ENCODE measurements at regions not wholly inside any gene's neighbourhood (a gene's known extent, or its start where the extent isn't known, plus 50 kb on each side); places are given as distances from the start of the nearest gene placed in this dataset.

- no peak overlapping the region for H3K27ac ChIP-seq (ENCODE audit: low read length, poor library complexity, severe bottlenecking)
- H2BK5ac ChIP-seq (ENCODE audit: low read depth, low read length, poor library complexity, severe bottlenecking), result no peak overlapping the region
- H4K8ac ChIP-seq (ENCODE audit: low read length), result no peak overlapping the region
- no peaks in the 10 kb centered on the region for H3K4me1 ChIP-seq (ENCODE audit: control insufficient read depth, insufficient read depth, low read depth, low read length)
- no peak overlapping the region for H2AFZ ChIP-seq (ENCODE audit: low read depth, low read length)
- no peaks in the 10 kb centered on the region for H3K79me1 ChIP-seq (replicated peaks; ENCODE audit: low read length, poor library complexity, severe bottlenecking)
- peak overlapping the region; percentile 33 for H3K9ac ChIP-seq (ENCODE audit: low read length)
- H3K4me2 ChIP-seq (ENCODE audit: low read length, poor library complexity, severe bottlenecking), result no peak overlapping the region
- peaks cover 4 to 8% of the 10 kb centered on the region in 2 experiments for H3K36me3 ChIP-seq (ENCODE audit: control insufficient read depth in 1 of 2, insufficient read depth in 2 of 2, low read depth in 1 of 2, low read length in 2 of 2)
- no peak overlapping the region for H3K4ac ChIP-seq (ENCODE audit: low read depth in 1 of 2, low read length in 2 of 2)
- H3K4me3 ChIP-seq (ENCODE audit: insufficient read depth in 1 of 2, low read depth in 1 of 2, low read length in 2 of 2), result no peak overlapping the region
- no peak overlapping the region for H2BK15ac ChIP-seq (ENCODE audit: low read depth, poor library complexity, severe bottlenecking)
- peak overlapping the region in 1 of 2 experiments; percentile 49 for H3K18ac ChIP-seq (ENCODE audit: low read depth in 1 of 2, low read length in 2 of 2)
- no peaks in the 10 kb centered on the region for H3K27me3 ChIP-seq (ENCODE audit: control insufficient read depth in 1 of 2, insufficient read depth in 1 of 2, low read length in 2 of 2)
- H3K23ac ChIP-seq (ENCODE audit: low read length in 2 of 2), result no peak overlapping the region
- H4K91ac ChIP-seq (ENCODE audit: low read length), result no peak overlapping the region
- 90% methylated on average over 1 of the region's 2 CpGs for WGBS
- H3K14ac ChIP-seq (ENCODE audit: low read length in 2 of 2), result no peak overlapping the region
- H3K9me3 ChIP-seq (ENCODE audit: control insufficient read depth, low read length), result no peaks in the 10 kb centered on the region
- DNase-seq, result no peak
- H2BK120ac ChIP-seq (ENCODE audit: low read depth, low read length), result no peak overlapping the region
- no peak overlapping the region for H2BK12ac ChIP-seq (ENCODE audit: low read length in 2 of 2)
- H2AK5ac ChIP-seq (ENCODE audit: low read length, severe bottlenecking), result no peak overlapping the region
These were observed 244.9 kb upstream of the RGS6 start for GRCh38 chr14:71687166-71687831.

GRCh38 chr14:71688576-71688975 is 243.7 kb upstream of the RGS6 start:
- H3K14ac ChIP-seq (ENCODE audit: low read length in 2 of 2), result no peak overlapping the region
- no peak overlapping the region for H3K4me2 ChIP-seq (ENCODE audit: low read length, poor library complexity, severe bottlenecking)
- H2AK5ac ChIP-seq (ENCODE audit: low read length, severe bottlenecking), result no peak overlapping the region
- H3K36me3 ChIP-seq (ENCODE audit: control insufficient read depth in 1 of 2, insufficient read depth in 2 of 2, low read depth in 1 of 2, low read length in 2 of 2), result peaks cover 4 to 11% of the 10 kb centered on the region in 2 experiments
- H3K23ac ChIP-seq (ENCODE audit: low read length in 2 of 2), result no peak overlapping the region
- H2BK12ac ChIP-seq (ENCODE audit: low read length in 2 of 2), result no peak overlapping the region
- H4K8ac ChIP-seq (ENCODE audit: low read length), result no peak overlapping the region
- no peak overlapping the region for H3K9ac ChIP-seq (ENCODE audit: low read length)
- H3K18ac ChIP-seq (ENCODE audit: low read depth in 1 of 2, low read length in 2 of 2), result no peak overlapping the region
- 77% methylated on average over 4 of the region's 4 CpGs for WGBS
- H2BK15ac ChIP-seq (ENCODE audit: low read depth, poor library complexity, severe bottlenecking), result no peak overlapping the region
- no peaks in the 10 kb centered on the region for H3K79me1 ChIP-seq (replicated peaks; ENCODE audit: low read length, poor library complexity, severe bottlenecking)
- H3K9me3 ChIP-seq (ENCODE audit: control insufficient read depth, low read length), result no peaks in the 10 kb centered on the region
- no peak overlapping the region for H2AFZ ChIP-seq (ENCODE audit: low read depth, low read length)
- no peak overlapping the region for H4K91ac ChIP-seq (ENCODE audit: low read length)
- no peak overlapping the region for H3K4me3 ChIP-seq (ENCODE audit: insufficient read depth in 1 of 2, low read depth in 1 of 2, low read length in 2 of 2)
- H3K4ac ChIP-seq (ENCODE audit: low read depth in 1 of 2, low read length in 2 of 2), result no peak overlapping the region
- H2BK120ac ChIP-seq (ENCODE audit: low read depth, low read length), result no peak overlapping the region
- no peak overlapping the region for H2BK5ac ChIP-seq (ENCODE audit: low read depth, low read length, poor library complexity, severe bottlenecking)
- no peak for DNase-seq
- no peak overlapping the region for H3K27ac ChIP-seq (ENCODE audit: low read length, poor library complexity, severe bottlenecking)
- H3K4me1 ChIP-seq (ENCODE audit: control insufficient read depth, insufficient read depth, low read depth, low read length), result peaks cover 2% of the 10 kb centered on the region
- no peaks in the 10 kb centered on the region for H3K27me3 ChIP-seq (ENCODE audit: control insufficient read depth in 1 of 2, insufficient read depth in 1 of 2, low read length in 2 of 2)

- H3K14ac ChIP-seq (ENCODE audit: low read length in 2 of 2), result no peak overlapping the region
- H3K27ac ChIP-seq (ENCODE audit: low read length, poor library complexity, severe bottlenecking), result no peak overlapping the region
These were observed 241.8 kb upstream of the RGS6 start for GRCh38 chr14:71690478-71690877.

GRCh38 chr14:71692496-71692895 is 239.7 kb upstream of the RGS6 start:
- H3K9me3 ChIP-seq (ENCODE audit: control insufficient read depth, low read length), result no peaks in the 10 kb centered on the region
- H4K91ac ChIP-seq (ENCODE audit: low read length), result peak overlapping the region; percentile 73
- H2BK12ac ChIP-seq (ENCODE audit: low read length in 2 of 2), result peak overlapping the region; percentile 86 to 92
- H2AFZ ChIP-seq (ENCODE audit: low read depth, low read length), result no peak overlapping the region
- no peak overlapping the region for H2AK5ac ChIP-seq (ENCODE audit: low read length, severe bottlenecking)
- peaks cover 0 to 3% of the 10 kb centered on the region in 2 experiments for H3K36me3 ChIP-seq (ENCODE audit: control insufficient read depth in 1 of 2, insufficient read depth in 2 of 2, low read depth in 1 of 2, low read length in 2 of 2)
- peak; percentile 56 for DNase-seq
- peak overlapping the region; percentile 28 to 34 for H3K18ac ChIP-seq (ENCODE audit: low read depth in 1 of 2, low read length in 2 of 2)
- H3K23ac ChIP-seq (ENCODE audit: low read length in 2 of 2), result peak overlapping the region in 1 of 2 experiments; percentile 1
- H3K4me3 ChIP-seq (ENCODE audit: insufficient read depth in 1 of 2, low read depth in 1 of 2, low read length in 2 of 2), result no peak overlapping the region
- H3K9ac ChIP-seq (ENCODE audit: low read length), result no peak overlapping the region
- H3K4me1 ChIP-seq (ENCODE audit: control insufficient read depth, insufficient read depth, low read depth, low read length), result peaks cover 2% of the 10 kb centered on the region
- H3K79me1 ChIP-seq (replicated peaks; ENCODE audit: low read length, poor library complexity, severe bottlenecking), result no peaks in the 10 kb centered on the region
- H3K4ac ChIP-seq (ENCODE audit: low read depth in 1 of 2, low read length in 2 of 2), result no peak overlapping the region
- no peak overlapping the region for H2BK120ac ChIP-seq (ENCODE audit: low read depth, low read length)
- H2BK5ac ChIP-seq (ENCODE audit: low read depth, low read length, poor library complexity, severe bottlenecking), result no peak overlapping the region
- no peak overlapping the region for H3K27ac ChIP-seq (ENCODE audit: low read length, poor library complexity, severe bottlenecking)
- WGBS, result 45% methylated on average over 4 of the region's 4 CpGs
- H2BK15ac ChIP-seq (ENCODE audit: low read depth, poor library complexity, severe bottlenecking), result no peak overlapping the region
- H4K8ac ChIP-seq (ENCODE audit: low read length), result peak overlapping the region; percentile 47
- no peak overlapping the region for H3K4me2 ChIP-seq (ENCODE audit: low read length, poor library complexity, severe bottlenecking)
- peak overlapping the region in 1 of 2 experiments; percentile 84 for H3K14ac ChIP-seq (ENCODE audit: low read length in 2 of 2)
- no peaks in the 10 kb centered on the region for H3K27me3 ChIP-seq (ENCODE audit: control insufficient read depth in 1 of 2, insufficient read depth in 1 of 2, low read length in 2 of 2)

More at GRCh38 chr14:71690478-71690877, 241.8 kb upstream of the RGS6 start:
- Histone ChIP-seq H2BK12ac (ENCODE audit: low read length in 2 of 2) (no peak overlapping the region), H3K9me3 (ENCODE audit: control insufficient read depth, low read length) (no peaks in the 10 kb centered on the region), H3K4me3 (ENCODE audit: insufficient read depth in 1 of 2, low read depth in 1 of 2, low read length in 2 of 2) (no peak overlapping the region), H3K36me3 (ENCODE audit: control insufficient read depth in 1 of 2, insufficient read depth in 2 of 2, low read depth in 1 of 2, low read length in 2 of 2) (peaks cover under 1 to 3% of the 10 kb centered on the region in 2 experiments), H3K23ac (ENCODE audit: low read length in 2 of 2) (no peak overlapping the region), H3K18ac (ENCODE audit: low read depth in 1 of 2, low read length in 2 of 2) (no peak overlapping the region), H2BK5ac (ENCODE audit: low read depth, low read length, poor library complexity, severe bottlenecking) (no peak overlapping the region), H3K4ac (ENCODE audit: low read depth in 1 of 2, low read length in 2 of 2) (no peak overlapping the region), H4K91ac (ENCODE audit: low read length) (no peak overlapping the region), H2AFZ (ENCODE audit: low read depth, low read length) (no peak overlapping the region), H3K4me1 (ENCODE audit: control insufficient read depth, insufficient read depth, low read depth, low read length) (peaks cover 2% of the 10 kb centered on the region), H2BK120ac (ENCODE audit: low read depth, low read length) (no peak overlapping the region), H3K4me2 (ENCODE audit: low read length, poor library complexity, severe bottlenecking) (no peak overlapping the region), H3K79me1 (replicated peaks; ENCODE audit: low read length, poor library complexity, severe bottlenecking) (no peaks in the 10 kb centered on the region), H3K27me3 (ENCODE audit: control insufficient read depth in 1 of 2, insufficient read depth in 1 of 2, low read length in 2 of 2) (no peaks in the 10 kb centered on the region), H2BK15ac (ENCODE audit: low read depth, poor library complexity, severe bottlenecking) (no peak overlapping the region), H2AK5ac (ENCODE audit: low read length, severe bottlenecking) (no peak overlapping the region), H3K9ac (ENCODE audit: low read length) (no peak overlapping the region), H4K8ac (ENCODE audit: low read length) (no peak overlapping the region)
- no peak for DNase-seq
- WGBS, result 96% methylated on average over 2 of the region's 2 CpGs

Data from mesenchymal stem cell (in vitro differentiated cells and primary cell).